Brain microvascular endothelial cell (primary cell): ENCODE measurements at regions not wholly inside any gene's neighbourhood (a gene's known extent, or its start where the extent isn't known, plus 50 kb on each side); places are given as distances from the start of the nearest gene placed in this dataset.
A peak's percentile ranks its signal among the peaks of the same experiment; 100 is the strongest.

Experiments used
- DNase-seq: peaks from one replicate; pipeline ENCODE4 v3.0.0-alpha.2; 2020
- H3K27ac ChIP-seq: fragments of 250-450 bp; sonication (Bioruptor Pico); 2 replicates; pipeline ENCODE4 v1.5.1; 2020; ENCODE audit warnings: mild to moderate bottlenecking, moderate library complexity
- H3K27me3 ChIP-seq: fragments of 250-450 bp; sonication (Bioruptor Pico); replicated peaks from 2 replicates; pipeline ENCODE4 v1.5.1; 2020; ENCODE audit warnings: mild to moderate bottlenecking
- H3K36me3 ChIP-seq: fragments of 250-450 bp; sonication (Bioruptor Pico); replicated peaks from 2 replicates; pipeline ENCODE4 v1.5.1; 2020; ENCODE audit warnings: mild to moderate bottlenecking
- H3K4me3 ChIP-seq: 2 replicates; pipeline ENCODE4 v1.5.1; 2011; ENCODE audit warnings: low read depth, mild to moderate bottlenecking, control low read depth, low read length, moderate library complexity
- in situ Hi-C: cut with HindIII; loops from 2 replicates; pipeline ENCODE4 v1.10.0; 2017; ENCODE audit warnings: low sequenced_read_pairs, low pct_ligation_motif_present
- TF ChIP-seq, protein P1 (sequence below): IDR thresholded peaks from 2 replicates; pipeline ENCODE4 v1.5.1; 2011; ENCODE audit warnings: low read depth, mild to moderate bottlenecking, moderate library complexity, low read length, control low read depth, inconsistent platforms; ENCODE audit errors: missing control alignments

DNA sequence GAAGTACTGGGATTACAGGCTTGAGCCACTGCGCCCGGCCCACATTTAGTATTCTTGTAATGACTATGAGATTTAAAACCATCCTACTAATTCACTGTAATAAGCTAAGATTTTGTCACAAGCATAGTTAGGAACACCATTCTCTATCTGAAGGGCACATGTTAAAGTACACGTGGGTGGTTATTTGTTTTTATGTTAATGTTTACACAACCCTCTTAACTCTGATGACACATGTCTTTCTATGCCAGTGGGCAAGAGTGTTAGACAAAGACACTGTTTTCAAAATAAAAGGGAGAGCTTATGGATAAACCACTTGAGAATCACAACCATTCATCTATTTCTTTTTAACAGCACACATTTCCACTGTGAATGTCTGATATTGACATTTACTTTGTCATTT lies 537.6 kb upstream of the IL12A start:
- Histone ChIP-seq H3K4me3 (no peak overlapping the region), H3K36me3 (no peaks in the 10 kb centered on the region), H3K27ac (no peak overlapping the region), H3K27me3 (no peaks in the 10 kb centered on the region)
- DNase-seq, result no peak
- TF ChIP-seq, protein P1, sequence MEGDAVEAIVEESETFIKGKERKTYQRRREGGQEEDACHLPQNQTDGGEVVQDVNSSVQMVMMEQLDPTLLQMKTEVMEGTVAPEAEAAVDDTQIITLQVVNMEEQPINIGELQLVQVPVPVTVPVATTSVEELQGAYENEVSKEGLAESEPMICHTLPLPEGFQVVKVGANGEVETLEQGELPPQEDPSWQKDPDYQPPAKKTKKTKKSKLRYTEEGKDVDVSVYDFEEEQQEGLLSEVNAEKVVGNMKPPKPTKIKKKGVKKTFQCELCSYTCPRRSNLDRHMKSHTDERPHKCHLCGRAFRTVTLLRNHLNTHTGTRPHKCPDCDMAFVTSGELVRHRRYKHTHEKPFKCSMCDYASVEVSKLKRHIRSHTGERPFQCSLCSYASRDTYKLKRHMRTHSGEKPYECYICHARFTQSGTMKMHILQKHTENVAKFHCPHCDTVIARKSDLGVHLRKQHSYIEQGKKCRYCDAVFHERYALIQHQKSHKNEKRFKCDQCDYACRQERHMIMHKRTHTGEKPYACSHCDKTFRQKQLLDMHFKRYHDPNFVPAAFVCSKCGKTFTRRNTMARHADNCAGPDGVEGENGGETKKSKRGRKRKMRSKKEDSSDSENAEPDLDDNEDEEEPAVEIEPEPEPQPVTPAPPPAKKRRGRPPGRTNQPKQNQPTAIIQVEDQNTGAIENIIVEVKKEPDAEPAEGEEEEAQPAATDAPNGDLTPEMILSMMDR, result no peak
- in situ Hi-C loops, result no loop called here

DNA sequence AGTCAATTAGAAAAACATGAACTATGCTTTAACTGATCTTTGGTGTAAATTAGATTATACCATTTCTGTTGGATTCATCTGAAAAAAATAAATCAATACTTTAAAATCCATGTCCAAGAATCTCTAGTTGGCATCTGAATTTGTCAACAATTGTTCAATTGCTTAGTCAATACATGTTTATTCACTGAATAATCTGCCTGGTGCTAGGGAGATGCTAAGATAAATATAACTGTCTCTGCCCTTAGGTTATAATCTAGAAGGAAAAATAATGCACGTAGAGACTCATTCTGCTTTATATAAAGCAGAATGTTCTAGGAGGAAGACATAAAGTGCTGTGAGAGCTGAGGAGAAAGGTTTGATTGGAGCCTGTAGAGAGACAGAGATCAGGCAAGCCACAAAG lies 537.2 kb upstream of the IL12A start:
- TF ChIP-seq, protein P1, result no peak
- DNase-seq, result no peak

GRCh38 chr3:159453036-159453435 lies 535.6 kb upstream of the IL12A start:
- H3K27me3 ChIP-seq, result no peaks in the 10 kb centered on the region
- TF ChIP-seq, protein P1, result no peak
- in situ Hi-C loops, result no loop called here

More for the DNA sequence above, 537.2 kb upstream of the IL12A start:
- no peak overlapping the region for H3K4me3 ChIP-seq
- H3K27me3 ChIP-seq, result no peaks in the 10 kb centered on the region
- no peaks in the 10 kb centered on the region for H3K36me3 ChIP-seq
- in situ Hi-C loops, result no loop called here
- H3K27ac ChIP-seq, result no peak overlapping the region

DNA sequence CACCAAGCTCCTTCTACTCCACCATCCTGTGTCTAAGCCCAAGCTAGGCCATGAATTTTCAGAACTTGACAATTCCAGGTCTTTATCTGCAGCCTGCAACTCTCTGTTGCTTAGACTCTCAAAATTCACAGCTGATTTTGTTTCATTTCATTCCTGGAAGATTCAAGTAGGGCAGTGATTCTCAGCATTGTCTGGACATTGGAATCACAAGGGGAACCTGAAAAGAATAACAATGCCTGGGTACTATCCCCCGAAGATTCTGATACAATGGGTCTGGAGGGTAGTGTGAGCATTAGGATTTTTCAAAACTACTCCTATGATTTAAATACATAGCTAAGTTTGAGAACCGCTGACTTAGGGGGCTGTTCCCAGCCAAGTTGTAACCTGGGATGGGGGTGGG lies 534.7 kb upstream of the IL12A start:
- no peaks in the 10 kb centered on the region for H3K27me3 ChIP-seq
- in situ Hi-C loops, result no loop called here
- TF ChIP-seq, protein P1, result no peak
- no peak for DNase-seq
- no peak overlapping the region for H3K27ac ChIP-seq
- no peaks in the 10 kb centered on the region for H3K36me3 ChIP-seq
- H3K4me3 ChIP-seq, result no peak overlapping the region

More at GRCh38 chr3:159453036-159453435, 535.6 kb upstream of the IL12A start:
- no peak overlapping the region for H3K4me3 ChIP-seq
- H3K27ac ChIP-seq, result no peak overlapping the region
- no peaks in the 10 kb centered on the region for H3K36me3 ChIP-seq
- DNase-seq, result no peak

DNA sequence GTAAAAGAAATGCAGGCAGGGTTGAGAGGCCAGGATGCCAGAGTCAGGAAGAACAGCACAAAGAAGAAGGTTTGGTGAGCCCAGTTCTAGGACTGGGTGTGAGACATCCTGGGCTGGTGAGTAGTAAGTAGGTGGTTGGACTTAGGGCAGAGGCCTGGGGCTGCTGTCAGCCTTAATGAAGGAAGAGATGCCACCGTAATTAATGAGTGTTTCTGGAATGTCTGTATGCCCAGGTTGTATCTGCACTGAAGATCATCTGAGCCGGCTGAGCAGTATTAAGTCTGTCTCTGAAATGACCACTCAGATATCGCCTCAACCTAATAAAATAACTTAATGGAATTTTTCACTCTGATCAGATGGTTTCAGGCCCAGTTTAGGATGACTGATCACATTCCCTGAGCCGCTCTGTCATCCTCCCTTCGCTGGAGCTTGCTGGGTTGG lies 532.9 kb upstream of the IL12A start:
- Histone ChIP-seq H3K4me3 (no peak overlapping the region), H3K27ac (no peak overlapping the region), H3K27me3 (no peaks in the 10 kb centered on the region), H3K36me3 (no peaks in the 10 kb centered on the region)
- in situ Hi-C loops, result no loop called here
- peak; percentile 36 for DNase-seq
- TF ChIP-seq, protein P1, result no peak

DNA sequence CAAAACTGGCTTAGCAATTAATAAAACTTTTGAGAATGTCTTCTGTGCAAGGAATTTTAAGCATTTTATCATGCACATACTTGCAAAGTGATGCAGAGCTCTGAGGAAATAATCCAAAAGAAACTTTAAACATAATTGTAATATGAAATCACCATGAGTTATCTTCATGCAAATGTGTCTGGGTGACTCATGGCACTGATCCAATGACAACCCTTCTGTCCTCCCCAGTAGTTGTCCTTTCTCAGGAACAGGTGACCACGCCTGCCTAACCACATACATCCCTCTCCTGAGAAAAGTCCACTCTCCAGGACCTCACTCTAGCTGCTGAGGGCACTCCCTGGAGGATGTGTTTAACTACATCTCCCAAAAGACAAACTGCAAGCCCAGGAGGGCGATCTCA lies 530.6 kb upstream of the IL12A start:
- Histone ChIP-seq H3K27me3 (no peaks in the 10 kb centered on the region), H3K4me3 (no peak overlapping the region), H3K36me3 (no peaks in the 10 kb centered on the region), H3K27ac (peak overlapping the region; percentile 56)
- TF ChIP-seq, protein P1, result no peak
- peak; percentile 98 for DNase-seq
- in situ Hi-C loops, result no loop called here
